MCF 10A (cell line): ENCODE measurements at regions not wholly inside any gene's neighbourhood (a gene's known extent, or its start where the extent isn't known, plus 50 kb on each side); places are given as distances from the start of the nearest gene placed in this dataset.

Experiments
- BruUV-seq: library from RNA; stranded (reverse); fragments of 400-500 nt; replicated peaks from 2 replicates; lab custom pipeline; 2021; lab: Mats Ljungman, UMichigan
- CTCF ChIA-PET: fragments of 300-600 bp; sonication (Branson Sonifier 250); formaldehyde crosslinking; extraction: SDS; loops from one replicate; lab custom pipeline; 2021; ENCODE audit warnings: antibody characterized with exemption, inconsistent platforms; lab: Yijun Ruan, JAX
- POLR2A ChIA-PET: fragments of 300-600, 350-650 bp; sonication (Branson Sonifier 250); formaldehyde crosslinking; extraction: SDS; loops from one replicate; lab custom pipeline; 2020; ENCODE audit warnings: antibody characterized with exemption, inconsistent platforms; lab: Yijun Ruan, JAX
- DNase-seq: peaks from one replicate; pipeline ENCODE4 v3.0.0-alpha.2; 2018; ENCODE audit not compliant: unreplicated experiment
- H3K27ac Mint-ChIP-seq: one replicate; pipeline ENCODE4 v1.8.0; 2022; ENCODE audit warnings: mild to moderate bottlenecking, low read depth, mixed read lengths; ENCODE audit not compliant: unreplicated experiment
- H3K27me3 Mint-ChIP-seq: one replicate; pipeline ENCODE4 v1.8.0; 2022; ENCODE audit warnings: mixed read lengths; ENCODE audit not compliant: insufficient read depth, unreplicated experiment
- H3K36me3 Mint-ChIP-seq: one replicate; pipeline ENCODE4 v1.8.0; 2022; ENCODE audit warnings: mild to moderate bottlenecking, moderate library complexity, mixed read lengths; ENCODE audit not compliant: insufficient read depth, unreplicated experiment
- H3K4me1 Mint-ChIP-seq: one replicate; pipeline ENCODE4 v1.8.0; 2022; ENCODE audit warnings: mixed read lengths; ENCODE audit not compliant: insufficient read depth, unreplicated experiment
- H3K4me3 Mint-ChIP-seq: one replicate; pipeline ENCODE4 v1.8.0; 2022; ENCODE audit warnings: mild to moderate bottlenecking, moderate library complexity, mixed read lengths; ENCODE audit not compliant: unreplicated experiment
- H3K9me3 Mint-ChIP-seq: one replicate; pipeline ENCODE4 v1.8.0; 2022; ENCODE audit warnings: mixed read lengths; ENCODE audit not compliant: unreplicated experiment
- CTCF ChIP-seq: fragments of 200-600 bp; IDR thresholded peaks from one replicate; pipeline ENCODE4 v1.8.0; 2022; ENCODE audit warnings: antibody characterized with exemption, mild to moderate bottlenecking; ENCODE audit not compliant: unreplicated experiment
- intact Hi-C: fragments of 100-400 bp; cut with micrococcal nuclease; formaldehyde crosslinking; loops from 2 replicates; pipeline ENCODE4 v1.14.1; 2022

GRCh38 chr6:17039266-17039665 is 62.6 kb upstream of the STMND1 start:
- BruUV-seq, result no TSS peak
- no peak for DNase-seq
- H3K9me3 Mint-ChIP-seq, result no peaks in the 10 kb centered on the region
- no peak overlapping the region for H3K4me3 Mint-ChIP-seq
- H3K27ac Mint-ChIP-seq, result no peak overlapping the region
- peaks cover 25% of the 10 kb centered on the region for H3K27me3 Mint-ChIP-seq
- H3K36me3 Mint-ChIP-seq, result peaks cover 10% of the 10 kb centered on the region
- intact Hi-C loops, result no loop called here
- POLR2A ChIA-PET, result no interaction called here
- CTCF ChIA-PET, result no interaction called here
- no peak for TF ChIP-seq CTCF
- peaks cover 13% of the 10 kb centered on the region for H3K4me1 Mint-ChIP-seq

GRCh38 chr6:17038316-17038715 is 63.5 kb upstream of the STMND1 start:
- intact Hi-C loops, result no loop called here
- Mint-ChIP-seq H3K36me3 (peaks cover 10% of the 10 kb centered on the region), H3K4me3 (no peak overlapping the region), H3K27me3 (peaks cover 25% of the 10 kb centered on the region), H3K9me3 (no peaks in the 10 kb centered on the region), H3K27ac (no peak overlapping the region), H3K4me1 (peaks cover 16% of the 10 kb centered on the region)
- TF ChIP-seq CTCF, result no peak
- POLR2A ChIA-PET, result interaction anchor here (0.6 kb wide), 1 partner anchor 14 kb away, joined by 4 read pairs; no protein-coding TSS in a partner anchor
- no peak for DNase-seq
- CTCF ChIA-PET, result interaction anchor here (0.6 kb wide), 1 partner anchor 131 kb away, joined by 3 read pairs; no protein-coding TSS in a partner anchor
- no TSS peak for BruUV-seq

- H3K4me3 Mint-ChIP-seq, result no peak overlapping the region
- POLR2A ChIA-PET, result no interaction called here
- CTCF ChIA-PET, result no interaction called here
- H3K4me1 Mint-ChIP-seq, result peaks cover 13% of the 10 kb centered on the region
- no peak overlapping the region for H3K27ac Mint-ChIP-seq
- H3K9me3 Mint-ChIP-seq, result no peaks in the 10 kb centered on the region
- TF ChIP-seq CTCF, result no peak
- no peak for DNase-seq
- intact Hi-C loops, result no loop called here
- no TSS peak for BruUV-seq
- H3K27me3 Mint-ChIP-seq, result peaks cover 25% of the 10 kb centered on the region
- peaks cover 6% of the 10 kb centered on the region for H3K36me3 Mint-ChIP-seq
These were observed 65.8 kb upstream of the STMND1 start for GRCh38 chr6:17036065-17036393.

- Mint-ChIP-seq H3K36me3 (peaks cover 6% of the 10 kb centered on the region), H3K4me3 (no peak overlapping the region), H3K9me3 (no peaks in the 10 kb centered on the region), H3K27me3 (peaks cover 25% of the 10 kb centered on the region), H3K4me1 (peaks cover 13% of the 10 kb centered on the region), H3K27ac (no peak overlapping the region)
- POLR2A ChIA-PET, result no interaction called here
- intact Hi-C loops, result no loop called here
- TF ChIP-seq CTCF, result no peak
- CTCF ChIA-PET, result no interaction called here
- no TSS peak for BruUV-seq
- DNase-seq, result no peak
These were observed 66.4 kb upstream of the STMND1 start for GRCh38 chr6:17035257-17036064.
